Tibial artery (tissue), 4 donors: ENCODE measurements at regions not wholly inside any gene's neighbourhood (a gene's known extent, or its start where the extent isn't known, plus 50 kb on each side); places are given as distances from the start of the nearest gene placed in this dataset.

Experiments used
- DNase-seq, 2 donors: peaks; one replicate each; pipeline ENCODE4 v3.0.0-alpha.2; 2019
- H3K27ac ChIP-seq, 2 donors: fragments of 200-600 bp; sonication (generic) in 1 of 2; 1 replicate in 1 of 2; 2 replicates in 1 of 2; pipeline ENCODE4 v1.5.1; 2018 to 2019; ENCODE audit warnings: mild to moderate bottlenecking in 1 of 2
- H3K27me3 ChIP-seq, 2 donors: fragments of 200-600 bp; sonication (generic) in 1 of 2; one replicate each; pipeline versions ENCODE4 v1.5.1 to v1.6.0; 2016 to 2019
- H3K36me3 ChIP-seq, 3 donors: fragments of 200-600 bp; sonication (generic) in 2 of 3; one replicate each; pipeline ENCODE4 v1.5.1; 2016 to 2019; ENCODE audit warnings: mild to moderate bottlenecking in 2 of 3
- H3K4me1 ChIP-seq, 4 donors: fragments of 200-600 bp; sonication (generic) in 2 of 4; 1 replicate in 3 of 4; 2 replicates in 1 of 4; pipeline ENCODE4 v1.5.1; 2016 to 2019
- H3K4me3 ChIP-seq, 2 donors: fragments of 200-600 bp; sonication (generic) in 1 of 2; 1 replicate in 1 of 2; 2 replicates in 1 of 2; pipeline ENCODE4 v1.5.1; 2018 to 2019; ENCODE audit warnings: mild to moderate bottlenecking in 2 of 2
- H3K9me3 ChIP-seq, 3 donors: fragments of 200-600 bp; sonication (generic) in 1 of 3; one replicate each; pipeline ENCODE4 v1.5.1; 2016 to 2019
- CTCF ChIP-seq, 2 experiments: fragments of 200-600 bp in 1 of 2; fragments of 450-650 bp in 1 of 2; IDR thresholded peaks; one replicate each; pipeline ENCODE4 v1.5.1; 2017 to 2019; ENCODE audit warnings: antibody characterized with exemption in 2 of 2, mild to moderate bottlenecking in 1 of 2, moderate library complexity in 1 of 2
- intact Hi-C: fragments of 100-400 bp; cut with DNase I; formaldehyde crosslinking; loops from one replicate; pipeline ENCODE4 v1.15.0; 2023; ENCODE audit warnings: low total_unique reads

GRCh38 chr22:47547239-47547661 lies 784.8 kb downstream of the TBC1D22A start:
- Histone ChIP-seq H3K4me1 (no peaks in the 10 kb centered on the region), H3K36me3 (no peaks in the 10 kb centered on the region), H3K9me3 (peaks cover 0 to 5% (median 3%) of the 10 kb centered on the region in 3 donors), H3K27ac (no peak overlapping the region), H3K4me3 (no peak overlapping the region), H3K27me3 (peaks cover 0 to 5% of the 10 kb centered on the region in 2 donors)
- DNase-seq, result no peak
- no peak for TF ChIP-seq CTCF (IDR thresholded peaks at IDR 0.05)
- intact Hi-C loops, result no loop called here

- no peak overlapping the region for H3K4me3 ChIP-seq
- no peak overlapping the region for H3K27ac ChIP-seq
- no peak for TF ChIP-seq CTCF (IDR thresholded peaks at IDR 0.05)
- intact Hi-C loops, result no loop called here
- no peaks in the 10 kb centered on the region for H3K4me1 ChIP-seq
- H3K27me3 ChIP-seq, result no peaks in the 10 kb centered on the region
- H3K36me3 ChIP-seq, result no peaks in the 10 kb centered on the region
- no peak for DNase-seq
- H3K9me3 ChIP-seq, result peaks cover 0 to 5% (median 3%) of the 10 kb centered on the region in 3 donors
Measured at GRCh38 chr22:47544696-47545095, 782.2 kb downstream of the TBC1D22A start.

- Histone ChIP-seq H3K36me3 (no peaks in the 10 kb centered on the region), H3K27me3 (no peaks in the 10 kb centered on the region), H3K4me3 (no peak overlapping the region), H3K9me3 (peaks cover 0 to 5% (median 3%) of the 10 kb centered on the region in 3 donors), H3K4me1 (no peaks in the 10 kb centered on the region), H3K27ac (no peak overlapping the region)
- TF ChIP-seq CTCF (IDR thresholded peaks at IDR 0.05), result no peak
- DNase-seq, result no peak
- intact Hi-C loops, result no loop called here
Measured at GRCh38 chr22:47543447-47543846, 781.0 kb downstream of the TBC1D22A start.

- no peak for DNase-seq
- peaks cover 0 to 3% (median 0%) of the 10 kb centered on the region in 3 donors for H3K9me3 ChIP-seq
- H3K4me3 ChIP-seq, result no peak overlapping the region
- no peak for TF ChIP-seq CTCF (IDR thresholded peaks at IDR 0.05)
- intact Hi-C loops, result no loop called here
- no peaks in the 10 kb centered on the region for H3K4me1 ChIP-seq
- H3K36me3 ChIP-seq, result no peaks in the 10 kb centered on the region
- H3K27ac ChIP-seq, result no peak overlapping the region
- no peaks in the 10 kb centered on the region for H3K27me3 ChIP-seq
Measured at GRCh38 chr22:47540011-47540410, 777.6 kb downstream of the TBC1D22A start.

GRCh38 chr22:47539374-47539773 lies 776.9 kb downstream of the TBC1D22A start:
- Histone ChIP-seq H3K4me1 (peaks cover 0 to 3% (median 0%) of the 10 kb centered on the region in 4 donors), H3K36me3 (no peaks in the 10 kb centered on the region), H3K27me3 (no peaks in the 10 kb centered on the region), H3K4me3 (no peak overlapping the region), H3K27ac (no peak overlapping the region), H3K9me3 (no peaks in the 10 kb centered on the region)
- TF ChIP-seq CTCF (IDR thresholded peaks at IDR 0.05), result no peak
- DNase-seq, result no peak
- intact Hi-C loops, result no loop called here

GRCh38 chr22:47535681-47536080 lies 773.2 kb downstream of the TBC1D22A start:
- TF ChIP-seq CTCF (IDR thresholded peaks at IDR 0.05), result no peak
- Histone ChIP-seq H3K9me3 (no peaks in the 10 kb centered on the region), H3K27ac (no peak overlapping the region), H3K36me3 (no peaks in the 10 kb centered on the region), H3K27me3 (no peaks in the 10 kb centered on the region), H3K4me1 (peaks cover 0 to 3% (median 0%) of the 10 kb centered on the region in 4 donors), H3K4me3 (no peak overlapping the region)
- intact Hi-C loops, result no loop called here
- no peak for DNase-seq
